ENCODE measurements at regions not wholly inside any gene's neighbourhood (a gene's known extent, or its start where the extent isn't known, plus 50 kb on each side); places are given as distances from the start of the nearest gene placed in this dataset.

DNA sequence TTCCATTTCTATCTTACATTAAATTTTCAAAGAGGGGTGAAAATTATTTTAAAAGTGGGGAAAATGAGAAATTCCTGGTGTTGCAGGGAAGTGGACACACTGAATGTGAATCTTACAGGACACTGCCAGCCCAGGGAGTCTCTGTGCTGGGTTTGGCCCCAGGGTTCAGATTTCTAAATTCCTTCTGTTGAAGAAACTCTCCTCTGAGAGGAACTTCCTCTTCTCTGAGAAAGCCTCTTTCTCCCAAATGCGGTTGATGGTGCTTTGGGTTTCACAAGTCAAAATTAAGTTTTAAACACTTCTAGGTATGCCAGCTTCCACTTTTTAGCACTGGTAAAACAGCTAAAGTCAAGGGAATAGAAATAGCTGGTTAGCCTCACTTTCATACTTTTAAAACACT is 317.9 kb upstream of the ITGA1 start:
- no peaks in the 10 kb centered on the region for H3K9me3 ChIP-seq (replicated peaks)
- intact Hi-C loops (cut with micrococcal nuclease): no loop called here
- H3K27ac ChIP-seq (replicated peaks): no peak overlapping the region
- H3K36me3 ChIP-seq: no peaks in the 10 kb centered on the region
- H3K4me1 ChIP-seq: no peaks in the 10 kb centered on the region
- TF ChIP-seq, protein P1, sequence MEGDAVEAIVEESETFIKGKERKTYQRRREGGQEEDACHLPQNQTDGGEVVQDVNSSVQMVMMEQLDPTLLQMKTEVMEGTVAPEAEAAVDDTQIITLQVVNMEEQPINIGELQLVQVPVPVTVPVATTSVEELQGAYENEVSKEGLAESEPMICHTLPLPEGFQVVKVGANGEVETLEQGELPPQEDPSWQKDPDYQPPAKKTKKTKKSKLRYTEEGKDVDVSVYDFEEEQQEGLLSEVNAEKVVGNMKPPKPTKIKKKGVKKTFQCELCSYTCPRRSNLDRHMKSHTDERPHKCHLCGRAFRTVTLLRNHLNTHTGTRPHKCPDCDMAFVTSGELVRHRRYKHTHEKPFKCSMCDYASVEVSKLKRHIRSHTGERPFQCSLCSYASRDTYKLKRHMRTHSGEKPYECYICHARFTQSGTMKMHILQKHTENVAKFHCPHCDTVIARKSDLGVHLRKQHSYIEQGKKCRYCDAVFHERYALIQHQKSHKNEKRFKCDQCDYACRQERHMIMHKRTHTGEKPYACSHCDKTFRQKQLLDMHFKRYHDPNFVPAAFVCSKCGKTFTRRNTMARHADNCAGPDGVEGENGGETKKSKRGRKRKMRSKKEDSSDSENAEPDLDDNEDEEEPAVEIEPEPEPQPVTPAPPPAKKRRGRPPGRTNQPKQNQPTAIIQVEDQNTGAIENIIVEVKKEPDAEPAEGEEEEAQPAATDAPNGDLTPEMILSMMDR (IDR thresholded peaks at IDR 0.05; ENCODE audit: borderline replicate concordance): no peak
- no peak for DNase-seq
- H3K4me3 ChIP-seq: no peak overlapping the region
- H3K27me3 ChIP-seq (ENCODE audit: low read depth): no peaks in the 10 kb centered on the region

DNA sequence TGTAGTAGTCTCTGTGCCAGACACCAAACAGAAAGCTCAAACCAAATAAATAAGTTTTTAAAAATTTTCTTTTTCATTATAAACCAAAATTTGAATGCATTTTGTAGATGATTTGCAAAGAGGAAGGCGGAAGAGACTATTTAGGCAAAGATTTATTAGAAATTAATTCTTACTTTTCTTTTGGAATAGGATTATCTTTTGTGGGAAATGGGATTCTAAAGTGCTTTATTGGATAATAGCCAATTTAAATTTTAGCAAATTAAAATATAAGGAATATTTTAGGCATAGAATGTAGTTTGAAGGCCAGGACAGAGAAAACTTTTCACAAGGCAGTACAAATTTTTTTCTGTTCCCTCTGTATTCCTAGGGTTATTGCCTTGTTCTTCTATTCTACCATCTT is 311.4 kb upstream of the ITGA1 start:
- no peaks in the 10 kb centered on the region for H3K4me1 ChIP-seq
- TF ChIP-seq, protein P1 (IDR thresholded peaks at IDR 0.05; ENCODE audit: borderline replicate concordance): no peak
- no peak for DNase-seq
- H3K9me3 ChIP-seq (replicated peaks): peaks cover 17% of the 10 kb centered on the region
- H3K36me3 ChIP-seq: no peaks in the 10 kb centered on the region
- H3K27ac ChIP-seq (replicated peaks): no peak overlapping the region
- no peaks in the 10 kb centered on the region for H3K27me3 ChIP-seq (ENCODE audit: low read depth)
- H3K4me3 ChIP-seq: no peak overlapping the region
- intact Hi-C loops (cut with micrococcal nuclease): no loop called here

DNA sequence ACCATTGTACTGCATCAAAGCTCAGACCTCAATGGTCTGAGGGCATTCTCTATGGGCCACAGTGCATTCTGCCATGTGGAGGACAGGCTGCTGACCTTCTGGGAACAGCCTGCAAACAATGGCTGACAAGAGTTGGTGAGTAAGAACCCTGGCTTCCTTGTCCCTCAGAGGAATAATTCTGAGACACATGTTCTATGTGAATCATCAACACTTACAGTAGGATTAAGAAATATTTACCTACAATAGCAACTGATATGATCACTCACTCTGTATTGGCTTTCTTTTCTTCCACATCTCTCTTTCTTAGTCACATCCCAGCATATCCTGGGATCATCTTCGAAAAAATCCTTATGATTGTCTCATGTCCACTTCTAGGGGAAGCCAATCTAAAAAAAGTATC is 306.5 kb upstream of the ITGA1 start:
- TF ChIP-seq, protein P1 (IDR thresholded peaks at IDR 0.05; ENCODE audit: borderline replicate concordance): no peak
- intact Hi-C loops (cut with micrococcal nuclease): no loop called here
- H3K9me3 ChIP-seq (replicated peaks): peaks cover 17% of the 10 kb centered on the region
- DNase-seq: no peak
- no peaks in the 10 kb centered on the region for H3K36me3 ChIP-seq
- no peak overlapping the region for H3K4me3 ChIP-seq
- no peaks in the 10 kb centered on the region for H3K4me1 ChIP-seq
- H3K27ac ChIP-seq (replicated peaks): no peak overlapping the region
- H3K27me3 ChIP-seq (ENCODE audit: low read depth): no peaks in the 10 kb centered on the region

DNA sequence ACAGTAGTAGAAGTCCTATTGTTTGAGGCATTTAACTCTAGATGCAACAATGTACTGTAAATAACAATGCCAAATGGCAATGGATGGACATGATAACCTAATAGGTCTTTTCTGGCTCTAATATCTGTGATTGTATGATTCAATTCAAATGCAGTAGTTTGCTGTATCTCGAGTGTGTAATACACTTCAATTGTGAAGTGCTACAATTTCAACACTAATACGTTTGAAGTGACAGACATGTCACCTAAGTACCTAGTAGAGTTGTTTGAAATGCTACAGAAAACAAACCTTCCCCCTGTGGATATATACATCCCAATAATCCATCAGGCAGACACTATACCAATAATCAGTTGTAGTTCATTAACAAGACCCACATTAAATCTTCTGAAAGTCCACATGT is 305.9 kb upstream of the ITGA1 start:
- Histone ChIP-seq H3K4me1 (no peaks in the 10 kb centered on the region), H3K27ac (replicated peaks) (no peak overlapping the region), H3K36me3 (no peaks in the 10 kb centered on the region), H3K9me3 (replicated peaks) (peaks cover 17% of the 10 kb centered on the region), H3K27me3 (ENCODE audit: low read depth) (no peaks in the 10 kb centered on the region), H3K4me3 (no peak overlapping the region)
- TF ChIP-seq, protein P1 (IDR thresholded peaks at IDR 0.05; ENCODE audit: borderline replicate concordance): no peak
- DNase-seq: no peak
- intact Hi-C loops (cut with micrococcal nuclease): no loop called here

DNA sequence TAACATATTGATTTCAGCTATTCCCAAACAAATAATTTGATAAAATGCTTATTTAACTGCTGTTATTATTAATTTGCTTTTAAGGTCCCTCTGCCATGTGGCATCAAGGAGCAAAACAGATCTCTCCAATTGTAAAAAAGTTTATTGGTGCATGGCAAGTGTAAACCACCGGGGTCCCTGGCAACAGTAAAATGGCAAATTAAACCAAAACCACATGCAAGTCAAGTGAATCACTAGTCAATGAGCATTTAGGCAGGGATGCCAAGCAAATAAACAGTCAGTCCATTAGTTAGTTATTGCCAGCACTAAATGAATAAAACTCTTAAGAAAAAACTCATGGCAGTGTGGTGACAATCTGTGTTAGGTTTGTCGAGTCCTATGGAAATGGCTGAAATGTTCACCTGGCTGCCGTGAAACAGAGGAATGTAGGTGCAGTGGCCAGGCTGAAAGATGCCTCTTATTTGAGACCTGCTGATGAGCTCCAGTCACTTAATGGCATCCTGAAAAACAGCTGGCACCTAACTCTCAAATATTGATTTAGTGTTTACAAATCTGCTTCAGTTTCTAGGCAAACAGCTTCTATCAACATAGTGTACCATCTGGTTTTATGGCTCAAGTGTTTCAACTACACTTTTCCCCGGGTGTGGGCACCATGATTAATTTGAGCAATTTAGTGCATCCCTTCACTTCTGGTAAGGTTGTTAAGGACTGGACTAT is 296.5 kb upstream of the ITGA1 start:
- intact Hi-C loops (cut with micrococcal nuclease): no loop called here

More for the DNA sequence above, 296.5 kb upstream of the ITGA1 start:
- TF ChIP-seq, protein P1 (IDR thresholded peaks at IDR 0.05; ENCODE audit: borderline replicate concordance): no peak
- Histone ChIP-seq H3K9me3 (replicated peaks) (no peaks in the 10 kb centered on the region), H3K36me3 (no peaks in the 10 kb centered on the region), H3K4me1 (no peaks in the 10 kb centered on the region), H3K4me3 (no peak overlapping the region), H3K27me3 (ENCODE audit: low read depth) (no peaks in the 10 kb centered on the region), H3K27ac (replicated peaks) (no peak overlapping the region)
- DNase-seq: no peak
